ENCODE measurements at regions not wholly inside any gene's neighbourhood (a gene's known extent, or its start where the extent isn't known, plus 50 kb on each side); places are given as distances from the start of the nearest gene placed in this dataset.

- TF ChIP-seq ETS1 (IDR thresholded peaks at IDR 0.05) (no peak), ZNF114 (CRISPR knock-in tag; IDR thresholded peaks at IDR 0.05) (no peak), EZH2phosphoT487 (IDR thresholded peaks at IDR 0.05; ENCODE audit: unreplicated experiment) (no peak), JUNB (IDR thresholded peaks at IDR 0.05; ENCODE audit: unreplicated experiment) (no peak)
Measured at GRCh38 chr18:10289951-10290637, 164.3 kb upstream of the APCDD1 start (continued).

GRCh38 chr18:10290638-10291235, 163.7 kb upstream of the APCDD1 start:
- H3K4me3 Mint-ChIP-seq, result no peak overlapping the region
- no peaks in the 10 kb centered on the region for H3K79me2 ChIP-seq (replicated peaks; ENCODE audit: insufficient read depth)
- DNase-seq (ENCODE audit: low spot score), result no peak
- no peak overlapping the region for H3K27ac Mint-ChIP-seq
- ATAC-seq, result no peak
- H3K27me3 Mint-ChIP-seq (ENCODE audit: insufficient read depth, low read depth, poor library complexity), result peaks cover 8% of the 10 kb centered on the region
- no peaks in the 10 kb centered on the region for H3K36me3 ChIP-seq (ENCODE audit: insufficient read depth)
- H3K27me3 ChIP-seq (ENCODE audit: insufficient read depth), result no peaks in the 10 kb centered on the region
- no peak overlapping the region for H3K4me2 ChIP-seq
- H2AFZ ChIP-seq, result 0 out of 2 replicates have a peak overlapping the region, but pooled peaks have one; percentile 38
- H3K27ac ChIP-seq (ENCODE audit: low read depth), result no peak overlapping the region
- H3K4me3 ChIP-seq, result no peak overlapping the region
- H3K36me3 Mint-ChIP-seq (ENCODE audit: low read depth), result peaks cover 2% of the 10 kb centered on the region; the same call in 1 of the 3 replicates
- peaks cover 7% of the 10 kb centered on the region for H3K9me3 Mint-ChIP-seq
- no peaks in the 10 kb centered on the region for H3F3A ChIP-seq (replicated peaks; ENCODE audit: low read depth)
- H3K4me1 ChIP-seq (ENCODE audit: insufficient read depth), result peaks cover 4% of the 10 kb centered on the region
- H3K4me1 Mint-ChIP-seq, result peaks cover 13% of the 10 kb centered on the region
- no peaks in the 10 kb centered on the region for H4K20me1 ChIP-seq (replicated peaks; ENCODE audit: insufficient read depth)
- peaks cover 13% of the 10 kb centered on the region; the same call in 1 of the 2 replicates for H3K9me2 ChIP-seq (ENCODE audit: insufficient read depth)
- TF ChIP-seq CTCF (conservative IDR thresholded peaks at IDR 0.05; ENCODE audit: low read depth in 2 of 2), result no peak
- no peak for TF ChIP-seq ZNF114 (CRISPR knock-in tag; IDR thresholded peaks at IDR 0.05)
- no peak for TF ChIP-seq EZH2 (IDR thresholded peaks at IDR 0.05; ENCODE audit: low read depth, unreplicated experiment)
- TF ChIP-seq ETS1 (IDR thresholded peaks at IDR 0.05), result no peak
- TF ChIP-seq JUNB (IDR thresholded peaks at IDR 0.05; ENCODE audit: unreplicated experiment), result no peak
- TF ChIP-seq REST (IDR thresholded peaks at IDR 0.05; ENCODE audit: unreplicated experiment), result no peak
- no peak for TF ChIP-seq EZH2phosphoT487 (IDR thresholded peaks at IDR 0.05; ENCODE audit: unreplicated experiment)
- no peak for TF ChIP-seq STAT1 (IDR thresholded peaks at IDR 0.05; ENCODE audit: unreplicated experiment)
